Trophoblast cell (in vitro differentiated cells and primary cell): ENCODE measurements at regions not wholly inside any gene's neighbourhood (a gene's known extent, or its start where the extent isn't known, plus 50 kb on each side); places are given as distances from the start of the nearest gene placed in this dataset.

Source experiments
- DNase-seq, 2 donors: peaks; one replicate each; pipeline ENCODE4 v3.0.0-alpha.2; 2016
- H2AFZ ChIP-seq: 2 replicates; pipeline ENCODE4 v1.6.1; 2013; ENCODE audit warnings: low read length, moderate library complexity, mild to moderate bottlenecking; ENCODE audit not compliant: insufficient read depth, poor library complexity
- H2AK5ac ChIP-seq: 2 replicates; pipeline ENCODE4 v1.6.1; 2013; ENCODE audit warnings: mild to moderate bottlenecking, low read length
- H2BK120ac ChIP-seq: 2 replicates; pipeline ENCODE4 v1.6.1; 2013; ENCODE audit warnings: low read length, mild to moderate bottlenecking, moderate library complexity; ENCODE audit not compliant: insufficient read depth, poor library complexity
- H2BK12ac ChIP-seq: 2 replicates; pipeline ENCODE4 v1.6.1; 2013; ENCODE audit warnings: mild to moderate bottlenecking, low read length, moderate library complexity
- H2BK5ac ChIP-seq: 2 replicates; pipeline ENCODE4 v1.6.1; 2013; ENCODE audit warnings: low read length, low read depth, moderate library complexity, mild to moderate bottlenecking; ENCODE audit not compliant: poor library complexity
- H3K14ac ChIP-seq: 2 replicates; pipeline ENCODE4 v1.6.1; 2013; ENCODE audit warnings: mild to moderate bottlenecking, low read length
- H3K18ac ChIP-seq: 2 replicates; pipeline ENCODE4 v1.6.1; 2013; ENCODE audit warnings: mild to moderate bottlenecking, low read length
- H3K23ac ChIP-seq: 2 replicates; pipeline ENCODE4 v1.6.1; 2013; ENCODE audit warnings: low read length
- H3K27ac ChIP-seq: 2 replicates; pipeline ENCODE4 v1.5.1; 2013; ENCODE audit warnings: low read depth, mild to moderate bottlenecking, inconsistent platforms, low read length, moderate library complexity
- H3K27me3 ChIP-seq: 2 replicates; pipeline ENCODE4 v1.6.1; 2013; ENCODE audit warnings: inconsistent platforms, mild to moderate bottlenecking, low read length, moderate library complexity; ENCODE audit not compliant: insufficient read depth
- H3K36me3 ChIP-seq, 2 experiments: 1 replicate in 1 of 2; 2 replicates in 1 of 2; pipeline ENCODE4 v1.6.1; 2013; ENCODE audit warnings: low read length in 2 of 2, mild to moderate bottlenecking in 2 of 2, moderate library complexity in 1 of 2; ENCODE audit not compliant: insufficient read depth in 2 of 2, control insufficient read depth in 1 of 2
- H3K4ac ChIP-seq: 2 replicates; pipeline ENCODE4 v1.6.1; 2013; ENCODE audit warnings: low read depth, mild to moderate bottlenecking, low read length, moderate library complexity
- H3K4me1 ChIP-seq, 2 experiments: 1 replicate in 1 of 2; 2 replicates in 1 of 2; pipeline ENCODE4 v1.6.1; 2013; ENCODE audit warnings: low read length in 2 of 2, mild to moderate bottlenecking in 2 of 2, moderate library complexity in 1 of 2; ENCODE audit not compliant: insufficient read depth in 2 of 2, control insufficient read depth in 1 of 2
- H3K4me2 ChIP-seq: 2 replicates; pipeline ENCODE4 v1.6.1; 2013; ENCODE audit warnings: inconsistent platforms, mild to moderate bottlenecking, low read length, moderate library complexity
- H3K4me3 ChIP-seq: 2 replicates; pipeline ENCODE4 v1.5.1; 2013; ENCODE audit warnings: mild to moderate bottlenecking, low read depth, low read length, inconsistent platforms
- H3K79me1 ChIP-seq: one replicate; pipeline ENCODE4 v1.6.1; 2013; ENCODE audit warnings: low read length
- H3K79me2 ChIP-seq: 2 replicates; pipeline ENCODE4 v1.6.1; 2013; ENCODE audit warnings: low read length, mild to moderate bottlenecking; ENCODE audit not compliant: control insufficient read depth, insufficient read depth, poor library complexity
- H3K9ac ChIP-seq: 2 replicates; pipeline ENCODE4 v1.6.1; 2013; ENCODE audit warnings: mild to moderate bottlenecking, low read length
- H3K9me3 ChIP-seq: 2 replicates; pipeline ENCODE4 v1.6.1; 2013; ENCODE audit warnings: low read depth, mild to moderate bottlenecking, control low read depth, inconsistent platforms, low read length; ENCODE audit not compliant: insufficient read depth
- H4K12ac ChIP-seq: 2 replicates; pipeline ENCODE4 v1.6.1; 2013; ENCODE audit warnings: low read depth, mild to moderate bottlenecking, low read length, moderate library complexity
- H4K8ac ChIP-seq: 2 replicates; pipeline ENCODE4 v1.6.1; 2013; ENCODE audit warnings: low read depth, mild to moderate bottlenecking, low read length, moderate library complexity
- H4K91ac ChIP-seq: one replicate; pipeline ENCODE4 v1.6.1; 2013; ENCODE audit warnings: low read depth, mild to moderate bottlenecking, low read length, moderate library complexity
- WGBS: extraction: QIAGEN DNeasy Blood & Tissue Kit; methylation state at CpG from one replicate; pipeline ENCODE4 v1.1.7; 2013; ENCODE audit warnings: missing lambda C conversion rate; ENCODE audit not compliant: insufficient read length, insufficient coverage; ENCODE audit errors: extremely low coverage; 5-methylcytosine and 5-hydroxymethylcytosine counted together

- no peak overlapping the region for H3K9ac ChIP-seq
- no peak overlapping the region for H4K91ac ChIP-seq
- no peak overlapping the region for H3K14ac ChIP-seq
- no peak for DNase-seq
- no peak overlapping the region for H4K12ac ChIP-seq
- H3K79me1 ChIP-seq, result no peaks in the 10 kb centered on the region
- no peaks in the 10 kb centered on the region for H3K79me2 ChIP-seq
- no peaks in the 10 kb centered on the region for H3K36me3 ChIP-seq
- no peaks in the 10 kb centered on the region for H3K27me3 ChIP-seq
- H2BK5ac ChIP-seq, result no peak overlapping the region
- H3K18ac ChIP-seq, result no peak overlapping the region
- no peaks in the 10 kb centered on the region for H3K9me3 ChIP-seq
- no peak overlapping the region for H3K4me3 ChIP-seq
- no peak overlapping the region for H3K4ac ChIP-seq
- no peaks in the 10 kb centered on the region for H3K4me1 ChIP-seq
- H2BK120ac ChIP-seq, result no peak overlapping the region
- H2BK12ac ChIP-seq, result no peak overlapping the region
- no peak overlapping the region for H3K27ac ChIP-seq
- H3K4me2 ChIP-seq, result no peak overlapping the region
- H4K8ac ChIP-seq, result no peak overlapping the region
- WGBS, result 89% methylated on average over 1 of the region's 2 CpGs
- H2AFZ ChIP-seq, result no peak overlapping the region
- H2AK5ac ChIP-seq, result no peak overlapping the region
- no peak overlapping the region for H3K23ac ChIP-seq
Measured at GRCh38 chrX:142688256-142688655, 337.5 kb upstream of the SPANXN4 start.

- Histone ChIP-seq H4K91ac (no peak overlapping the region), H3K79me2 (no peaks in the 10 kb centered on the region), H3K23ac (no peak overlapping the region), H3K9ac (no peak overlapping the region), H3K4me3 (no peak overlapping the region), H3K27ac (no peak overlapping the region), H3K9me3 (no peaks in the 10 kb centered on the region), H2BK12ac (no peak overlapping the region), H3K79me1 (no peaks in the 10 kb centered on the region), H3K4ac (no peak overlapping the region), H4K12ac (no peak overlapping the region), H2BK120ac (no peak overlapping the region), H2BK5ac (no peak overlapping the region), H3K36me3 (no peaks in the 10 kb centered on the region), H3K27me3 (no peaks in the 10 kb centered on the region), H3K14ac (no peak overlapping the region), H2AFZ (no peak overlapping the region), H2AK5ac (no peak overlapping the region), H4K8ac (no peak overlapping the region), H3K4me1 (no peaks in the 10 kb centered on the region), H3K4me2 (no peak overlapping the region), H3K18ac (no peak overlapping the region)
- WGBS, result no CpG with 5 or more reads among the region's 3 CpGs
- DNase-seq, result no peak
Measured at GRCh38 chrX:142686653-142687283, 339.0 kb upstream of the SPANXN4 start.

GRCh38 chrX:142686206-142686605, 339.5 kb upstream of the SPANXN4 start:
- Histone ChIP-seq H2BK120ac (no peak overlapping the region), H2AK5ac (no peak overlapping the region), H3K23ac (no peak overlapping the region), H2AFZ (no peak overlapping the region), H3K18ac (no peak overlapping the region), H2BK12ac (no peak overlapping the region), H2BK5ac (no peak overlapping the region), H3K4ac (no peak overlapping the region), H4K12ac (no peak overlapping the region), H4K8ac (no peak overlapping the region), H3K79me2 (no peaks in the 10 kb centered on the region), H3K9me3 (no peaks in the 10 kb centered on the region), H3K27ac (no peak overlapping the region), H3K4me2 (no peak overlapping the region), H3K79me1 (no peaks in the 10 kb centered on the region), H3K27me3 (no peaks in the 10 kb centered on the region), H3K36me3 (no peaks in the 10 kb centered on the region), H3K14ac (no peak overlapping the region), H4K91ac (no peak overlapping the region), H3K9ac (no peak overlapping the region), H3K4me3 (no peak overlapping the region), H3K4me1 (no peaks in the 10 kb centered on the region)
- no CpG with 5 or more reads among the region's 1 CpG for WGBS
- no peak for DNase-seq

GRCh38 chrX:142680038-142680437, 345.7 kb upstream of the SPANXN4 start:
- Histone ChIP-seq H4K8ac (no peak overlapping the region), H3K18ac (no peak overlapping the region), H3K4ac (no peak overlapping the region), H2BK12ac (no peak overlapping the region), H3K36me3 (no peaks in the 10 kb centered on the region), H2AK5ac (no peak overlapping the region), H4K12ac (no peak overlapping the region), H3K79me1 (no peaks in the 10 kb centered on the region), H2AFZ (no peak overlapping the region), H3K14ac (no peak overlapping the region), H3K9me3 (no peaks in the 10 kb centered on the region), H3K79me2 (no peaks in the 10 kb centered on the region), H3K27me3 (no peaks in the 10 kb centered on the region), H3K4me1 (no peaks in the 10 kb centered on the region), H2BK5ac (no peak overlapping the region), H3K27ac (no peak overlapping the region), H3K4me3 (no peak overlapping the region), H2BK120ac (no peak overlapping the region), H3K9ac (no peak overlapping the region), H3K23ac (no peak overlapping the region), H4K91ac (no peak overlapping the region), H3K4me2 (no peak overlapping the region)
- DNase-seq, result no peak
